ENCODE measurements at regions not wholly inside any gene's neighbourhood (a gene's known extent, or its start where the extent isn't known, plus 50 kb on each side); places are given as distances from the start of the nearest gene placed in this dataset.

DNA sequence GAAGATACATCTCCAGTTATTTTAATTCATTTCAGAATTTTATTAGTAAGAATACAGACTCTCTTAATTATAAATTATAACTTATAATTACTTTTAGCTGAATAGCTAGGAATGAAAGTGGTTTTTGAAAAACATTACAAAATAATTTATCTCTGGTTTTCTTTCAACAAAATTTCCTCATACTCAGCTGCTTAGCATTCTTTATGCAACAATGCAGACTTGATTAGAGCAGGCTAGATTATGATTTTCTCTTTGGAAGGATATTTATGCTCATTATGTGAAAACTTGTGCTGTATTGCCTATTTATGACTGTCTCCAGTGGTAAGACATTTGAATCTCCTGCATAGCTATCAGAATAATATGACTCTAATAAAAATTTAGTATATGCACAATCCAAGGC is 2023.7 kb downstream of the C4orf33 start:
- TF ChIP-seq YY1 (IDR thresholded peaks at IDR 0.05) (no peak), RAD21 (IDR thresholded peaks at IDR 0.05) (no peak)
- TF ChIP-seq, protein P1, sequence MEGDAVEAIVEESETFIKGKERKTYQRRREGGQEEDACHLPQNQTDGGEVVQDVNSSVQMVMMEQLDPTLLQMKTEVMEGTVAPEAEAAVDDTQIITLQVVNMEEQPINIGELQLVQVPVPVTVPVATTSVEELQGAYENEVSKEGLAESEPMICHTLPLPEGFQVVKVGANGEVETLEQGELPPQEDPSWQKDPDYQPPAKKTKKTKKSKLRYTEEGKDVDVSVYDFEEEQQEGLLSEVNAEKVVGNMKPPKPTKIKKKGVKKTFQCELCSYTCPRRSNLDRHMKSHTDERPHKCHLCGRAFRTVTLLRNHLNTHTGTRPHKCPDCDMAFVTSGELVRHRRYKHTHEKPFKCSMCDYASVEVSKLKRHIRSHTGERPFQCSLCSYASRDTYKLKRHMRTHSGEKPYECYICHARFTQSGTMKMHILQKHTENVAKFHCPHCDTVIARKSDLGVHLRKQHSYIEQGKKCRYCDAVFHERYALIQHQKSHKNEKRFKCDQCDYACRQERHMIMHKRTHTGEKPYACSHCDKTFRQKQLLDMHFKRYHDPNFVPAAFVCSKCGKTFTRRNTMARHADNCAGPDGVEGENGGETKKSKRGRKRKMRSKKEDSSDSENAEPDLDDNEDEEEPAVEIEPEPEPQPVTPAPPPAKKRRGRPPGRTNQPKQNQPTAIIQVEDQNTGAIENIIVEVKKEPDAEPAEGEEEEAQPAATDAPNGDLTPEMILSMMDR (IDR thresholded peaks at IDR 0.05; ENCODE audit: low read depth, low read length, missing input control) = no peak
- TF ChIP-seq, protein P2, sequence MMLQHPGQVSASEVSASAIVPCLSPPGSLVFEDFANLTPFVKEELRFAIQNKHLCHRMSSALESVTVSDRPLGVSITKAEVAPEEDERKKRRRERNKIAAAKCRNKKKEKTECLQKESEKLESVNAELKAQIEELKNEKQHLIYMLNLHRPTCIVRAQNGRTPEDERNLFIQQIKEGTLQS (IDR thresholded peaks at IDR 0.05) = no peak
